Panc1 (cell line): ENCODE measurements at regions not wholly inside any gene's neighbourhood (a gene's known extent, or its start where the extent isn't known, plus 50 kb on each side); places are given as distances from the start of the nearest gene placed in this dataset.
A peak's percentile ranks its signal among the peaks of the same experiment; 100 is the strongest.

ENCODE experiments used
- ATAC-seq: fragments of 200-7000 bp; cut with Tn5 transposase; 2 replicates; pipeline ENCODE4 v1.9.1; 2020; ENCODE audit warnings: mild to moderate bottlenecking, moderate library complexity
- BruUV-seq: library from RNA; stranded (reverse); fragments of 400-500 nt; replicated peaks from 2 replicates; lab custom pipeline; 2021; lab: Mats Ljungman, UMichigan
- CTCF ChIA-PET: fragments of 300-600 bp; sonication (Branson Sonifier 250); formaldehyde crosslinking; loops from one replicate; lab custom pipeline; 2022; ENCODE audit warnings: antibody characterized with exemption; lab: Charles Lee
- POLR2A ChIA-PET: fragments of 300-600 bp; sonication (Branson Sonifier 250); formaldehyde crosslinking; loops from one replicate; lab custom pipeline; 2022; ENCODE audit warnings: antibody characterized with exemption; lab: Charles Lee
- DNase-seq: peaks from one replicate; pipeline ENCODE4 v3.0.0-alpha.2; 2010; ENCODE audit warnings: low read depth, low spot score
- H3K27ac ChIP-seq: 2 replicates; pipeline ENCODE4 v1.5.1; 2011; ENCODE audit warnings: mild to moderate bottlenecking, low read length, inconsistent platforms
- H3K27me3 ChIP-seq: fragments of 200-500 bp; sonication (Bioruptor generic); 2 replicates; pipeline ENCODE4 v1.6.0; 2014; ENCODE audit warnings: low read length, inconsistent platforms; ENCODE audit not compliant: control insufficient read depth, insufficient read depth
- H3K36me3 ChIP-seq: fragments of 200-500 bp; sonication (Bioruptor generic); 2 replicates; pipeline ENCODE4 v1.5.1; 2014; ENCODE audit warnings: inconsistent platforms, mild to moderate bottlenecking, low read length, moderate library complexity; ENCODE audit not compliant: control insufficient read depth, insufficient read depth
- H3K4me1 ChIP-seq: 2 replicates; pipeline ENCODE4 v1.5.1; 2011; ENCODE audit warnings: inconsistent platforms, mild to moderate bottlenecking, low read length, moderate library complexity; ENCODE audit not compliant: control insufficient read depth, insufficient read depth
- H3K4me3 ChIP-seq, 2 experiments: 2 replicates each; pipeline ENCODE4 v1.5.1; 2011 to 2012; ENCODE audit warnings: low read depth in 2 of 2, low read length in 2 of 2, mild to moderate bottlenecking in 2 of 2, inconsistent platforms in 1 of 2, moderate library complexity in 1 of 2
- H3K9me3 ChIP-seq: fragments of 200-500 bp; sonication (Bioruptor generic); 2 replicates; pipeline ENCODE4 v1.5.1; 2014; ENCODE audit warnings: low read depth, mild to moderate bottlenecking, inconsistent platforms, low read length, moderate library complexity; ENCODE audit not compliant: control insufficient read depth, insufficient read depth
- CTCF ChIP-seq: fragments of 450-650 bp; IDR thresholded peaks from 2 replicates; pipeline ENCODE4 v1.5.1; 2017; ENCODE audit warnings: mild to moderate bottlenecking
- POLR2AphosphoS5 ChIP-seq: IDR thresholded peaks from 2 replicates; pipeline ENCODE4 v1.6.1; 2012; ENCODE audit warnings: mild to moderate bottlenecking, low read depth, low read length, moderate library complexity
- REST ChIP-seq, 2 experiments: IDR thresholded peaks; 2 replicates each; pipeline ENCODE4 v1.6.1; 2011 to 2012; ENCODE audit warnings: low read depth in 2 of 2, control low read depth in 1 of 2, low read length in 1 of 2, mild to moderate bottlenecking in 1 of 2, moderate library complexity in 1 of 2; ENCODE audit not compliant: insufficient read depth in 1 of 2
- SIN3A ChIP-seq: IDR thresholded peaks from 2 replicates; pipeline ENCODE4 v1.6.1; 2012; ENCODE audit warnings: low read depth, mild to moderate bottlenecking, low read length, moderate library complexity, borderline replicate concordance; ENCODE audit not compliant: insufficient read depth
- TCF7L2 ChIP-seq: IDR thresholded peaks from 2 replicates; pipeline ENCODE4 v1.6.1; 2011; ENCODE audit warnings: mild to moderate bottlenecking, low read depth, low read length, inconsistent platforms
- in situ Hi-C: cut with HindIII; loops from 2 replicates; pipeline ENCODE4 v1.10.0; 2016; ENCODE audit warnings: low sequenced_read_pairs, low pct_unique_long_range_greater_than_20kb
- intact Hi-C: fragments of 100-400 bp; cut with micrococcal nuclease; formaldehyde crosslinking; loops from one replicate; pipeline ENCODE4 v1.10.0; 2022; ENCODE audit not compliant: unreplicated experiment

GRCh38 chr5:175319199-175319598, 124.8 kb downstream of the DRD1 start:
- H3K4me3 ChIP-seq, result no peak overlapping the region
- H3K27me3 ChIP-seq, result peaks cover 7% of the 10 kb centered on the region
- ChIA-PET CTCF (no interaction called here), POLR2A (no interaction called here)
- no peak for DNase-seq
- no peaks in the 10 kb centered on the region for H3K4me1 ChIP-seq
- no peaks in the 10 kb centered on the region for H3K36me3 ChIP-seq
- intact Hi-C loops (no loop called here), in situ Hi-C loops (no loop called here)
- TF ChIP-seq REST (IDR thresholded peaks at IDR 0.05; ENCODE audit: insufficient read depth in 1 of 2, low read depth in 2 of 2, low read length in 1 of 2) (peak; percentile 56 to 66; a peak in 2 of 4 replicates), POLR2AphosphoS5 (no peak)
- H3K27ac ChIP-seq, result no peak overlapping the region
- no peaks in the 10 kb centered on the region for H3K9me3 ChIP-seq
- no peak for ATAC-seq
- BruUV-seq, result no TSS peak

GRCh38 chr5:175317872-175318271, 126.1 kb downstream of the DRD1 start:
- no peaks in the 10 kb centered on the region for H3K9me3 ChIP-seq
- ChIA-PET CTCF (no interaction called here), POLR2A (no interaction called here)
- no peaks in the 10 kb centered on the region for H3K4me1 ChIP-seq
- DNase-seq (no peak), ATAC-seq (no peak)
- H3K36me3 ChIP-seq, result no peaks in the 10 kb centered on the region
- peaks cover 7% of the 10 kb centered on the region for H3K27me3 ChIP-seq
- intact Hi-C loops, result no loop called here
- no peak overlapping the region for H3K27ac ChIP-seq
- BruUV-seq, result no TSS peak
- TF ChIP-seq SIN3A (no peak), CTCF (no peak), REST (IDR thresholded peaks at IDR 0.05; ENCODE audit: insufficient read depth in 1 of 2, low read depth in 2 of 2, low read length in 1 of 2) (no peak), TCF7L2 (no peak), POLR2AphosphoS5 (no peak)
- H3K4me3 ChIP-seq, result no peak overlapping the region
- in situ Hi-C loops, result no loop called here
